Stimulated activated CD8-positive, alpha-beta memory T cell treated with anti-CD3 and anti-CD28 coated beads, Interleukin-12 subunit alpha, Interleukin-12 subunit beta, amount 100 ng/mL, for 1 hour (primary cell): ENCODE measurements at regions not wholly inside any gene's neighbourhood (a gene's known extent, or its start where the extent isn't known, plus 50 kb on each side); places are given as distances from the start of the nearest gene placed in this dataset.

ENCODE experiments used
- DNase-seq: peaks from one replicate; pipeline ENCODE4 v3.0.0-alpha.2; 2020; ENCODE audit warnings: low read depth

DNA sequence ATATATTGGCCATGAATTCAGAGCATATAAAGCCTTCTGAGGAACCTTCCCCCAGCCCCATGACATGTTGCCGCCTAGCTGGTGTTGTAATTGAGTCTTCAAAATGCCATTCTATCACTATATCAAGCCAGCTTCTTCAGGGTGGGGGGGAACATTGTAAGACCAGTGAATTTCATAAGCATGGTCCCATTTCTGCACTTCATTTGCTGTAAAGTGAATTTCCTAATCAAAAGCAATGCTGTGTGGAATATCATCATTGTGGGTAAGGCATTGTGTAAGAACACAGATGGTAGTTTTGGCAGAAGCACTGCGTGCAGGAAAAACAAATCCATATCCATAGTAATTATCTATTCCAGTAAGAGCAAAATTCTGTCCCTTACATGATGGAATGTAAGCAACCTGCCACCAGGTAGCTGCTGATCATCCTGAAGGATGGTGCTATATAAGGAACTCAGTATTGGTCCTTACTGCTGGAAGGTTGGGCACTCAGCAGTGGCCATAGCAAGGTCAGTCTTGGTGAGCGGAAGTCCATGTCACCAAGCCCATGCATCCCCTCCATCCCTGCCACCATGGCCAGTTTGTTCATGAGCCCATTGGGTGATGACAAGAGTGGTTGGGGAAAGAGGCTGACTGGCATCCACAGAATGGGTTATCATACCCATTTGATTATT lies 159.4 kb downstream of the COPS8 start:
- DNase-seq = no peak

- no peak for DNase-seq
Measured at GRCh38 chr2:237250599-237250998, 163.4 kb downstream of the COL6A3 start.

- DNase-seq = no peak
Measured at GRCh38 chr2:237251986-237252385, 162.0 kb downstream of the COL6A3 start.

DNA sequence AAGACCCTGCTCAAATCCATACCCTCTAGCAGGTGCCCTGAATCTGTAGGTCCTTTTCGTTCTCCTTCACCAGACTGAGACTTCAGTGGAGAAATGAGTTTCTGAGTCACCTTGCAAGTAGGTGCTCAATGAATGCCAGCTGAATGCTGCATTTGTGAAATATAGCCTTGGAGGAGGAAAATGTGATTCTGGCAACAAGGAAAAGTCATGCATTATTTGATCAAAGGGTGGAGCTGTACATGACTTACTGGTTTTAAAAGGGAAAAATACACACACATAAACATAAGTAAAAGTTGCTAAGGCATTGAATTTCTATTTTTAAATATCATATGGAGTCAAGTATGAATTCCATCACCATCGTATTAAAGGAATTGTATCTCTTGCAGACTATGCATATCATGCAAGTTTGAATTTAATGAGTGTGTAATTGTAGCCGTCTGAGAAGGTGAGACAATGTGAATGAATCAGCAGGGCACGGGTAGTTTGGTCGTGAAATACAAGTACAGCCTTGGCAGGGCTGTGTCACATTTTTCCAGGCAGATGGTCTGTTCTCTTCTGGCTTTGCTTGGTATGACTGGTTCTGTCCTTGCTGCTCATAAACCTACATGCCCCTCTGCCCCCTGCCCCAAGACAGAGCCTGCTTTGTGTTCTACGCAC lies 160.8 kb downstream of the COL6A3 start:
- no peak for DNase-seq

GRCh38 chr2:237254369-237254861 lies 159.5 kb downstream of the COL6A3 start:
- DNase-seq = no peak

DNA sequence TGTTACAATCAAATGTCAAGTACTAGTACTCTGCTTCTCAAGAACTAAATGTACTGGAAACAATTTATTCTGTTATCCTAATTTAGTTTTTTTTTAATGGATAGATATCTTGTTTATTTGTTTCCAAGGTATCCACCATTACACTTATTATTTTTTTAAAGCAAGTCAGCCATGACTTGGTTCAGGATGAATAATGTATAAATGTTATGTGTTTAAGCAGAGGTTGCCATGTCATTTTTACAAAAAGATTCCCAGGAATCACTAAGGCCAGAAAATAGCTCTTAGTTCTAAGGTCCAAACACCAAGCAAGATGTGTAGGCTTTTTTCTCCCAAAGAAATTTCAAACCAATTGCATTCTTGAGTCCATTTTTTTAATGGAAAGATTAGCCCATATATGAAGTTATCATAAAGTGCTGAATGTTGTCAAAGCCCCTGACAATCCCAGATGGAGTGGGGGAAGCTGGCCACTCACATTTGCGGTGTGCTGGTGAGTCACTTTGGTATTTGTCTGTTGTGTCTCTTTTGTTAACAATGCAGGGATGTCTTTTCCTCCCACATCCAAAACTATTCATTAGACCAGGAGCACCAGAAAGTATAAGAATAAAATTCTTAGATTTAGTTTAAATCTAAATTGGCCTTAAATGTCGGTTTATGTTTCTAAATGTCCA lies 158.9 kb downstream of the COL6A3 start:
- DNase-seq = no peak

- DNase-seq = no peak
Measured at GRCh38 chr2:237256887-237257286, 157.1 kb downstream of the COL6A3 start.

GRCh38 chr2:237257471-237257951 lies 156.5 kb downstream of the COL6A3 start:
- DNase-seq = no peak

DNA sequence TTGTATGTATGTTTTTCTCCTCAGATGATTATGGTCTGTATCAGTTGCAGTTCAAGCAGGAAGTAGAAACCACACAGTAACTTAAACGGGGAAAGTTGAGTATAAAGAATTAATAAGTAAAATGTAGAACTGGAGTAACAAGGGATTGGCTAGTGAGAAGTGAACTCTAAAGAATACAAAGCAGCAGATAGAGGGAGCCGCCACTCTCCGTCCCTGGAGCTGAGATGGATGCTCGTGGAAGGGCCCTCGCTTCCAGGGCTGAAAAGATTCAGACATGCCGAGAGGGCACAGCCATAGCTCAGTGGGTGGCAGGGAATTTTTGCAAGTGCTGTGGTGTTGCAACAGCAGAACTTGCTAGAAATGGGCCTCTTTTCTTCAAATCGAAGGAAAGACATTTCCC lies 155.8 kb downstream of the COL6A3 start:
- no peak for DNase-seq

- DNase-seq = no peak
Measured at GRCh38 chr2:237258615-237259014, 155.3 kb downstream of the COL6A3 start.

- DNase-seq = no peak
Measured at GRCh38 chr2:237259201-237259600, 154.8 kb downstream of the COL6A3 start.

GRCh38 chr2:237260039-237260620 lies 153.8 kb downstream of the COL6A3 start:
- DNase-seq = no peak

DNA sequence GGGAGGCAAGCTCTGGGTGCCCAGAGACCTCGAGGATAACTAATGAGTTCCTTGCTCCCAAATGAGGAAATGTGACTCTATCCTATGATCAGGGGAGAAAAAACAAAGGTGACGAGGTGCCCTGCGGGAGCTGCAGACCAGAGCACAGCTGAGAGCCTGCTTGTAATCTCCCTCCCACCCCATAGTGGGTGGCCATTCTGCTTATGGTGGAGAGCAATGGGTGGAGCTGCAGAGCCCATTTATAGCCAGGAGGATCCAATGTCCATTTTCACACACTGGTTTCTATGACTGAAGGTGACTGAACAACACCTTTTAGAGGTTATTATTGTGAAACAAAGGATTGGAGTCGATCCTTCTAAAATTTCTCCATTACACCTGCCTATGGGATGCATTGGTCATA lies 153.3 kb downstream of the COL6A3 start:
- no peak for DNase-seq

DNA sequence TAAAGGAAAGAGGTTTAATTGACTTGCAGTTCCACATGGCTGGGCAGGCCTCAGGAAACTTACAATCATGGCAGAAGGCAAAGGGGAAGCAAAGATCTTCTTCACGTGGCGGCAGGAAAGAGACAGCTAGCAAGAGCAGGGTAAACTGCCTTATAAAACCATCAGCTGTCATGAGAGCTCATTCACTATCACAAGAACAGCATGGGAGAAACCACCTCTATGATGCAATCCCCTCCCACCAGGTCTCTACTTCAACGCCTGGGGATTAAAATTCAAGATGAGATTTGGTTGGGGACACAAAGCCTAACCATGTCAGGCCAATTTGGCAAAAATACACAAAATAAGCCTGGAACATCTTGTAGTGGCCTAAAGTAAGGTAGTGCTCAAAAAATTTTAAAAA lies 152.6 kb downstream of the COL6A3 start:
- no peak for DNase-seq

DNA sequence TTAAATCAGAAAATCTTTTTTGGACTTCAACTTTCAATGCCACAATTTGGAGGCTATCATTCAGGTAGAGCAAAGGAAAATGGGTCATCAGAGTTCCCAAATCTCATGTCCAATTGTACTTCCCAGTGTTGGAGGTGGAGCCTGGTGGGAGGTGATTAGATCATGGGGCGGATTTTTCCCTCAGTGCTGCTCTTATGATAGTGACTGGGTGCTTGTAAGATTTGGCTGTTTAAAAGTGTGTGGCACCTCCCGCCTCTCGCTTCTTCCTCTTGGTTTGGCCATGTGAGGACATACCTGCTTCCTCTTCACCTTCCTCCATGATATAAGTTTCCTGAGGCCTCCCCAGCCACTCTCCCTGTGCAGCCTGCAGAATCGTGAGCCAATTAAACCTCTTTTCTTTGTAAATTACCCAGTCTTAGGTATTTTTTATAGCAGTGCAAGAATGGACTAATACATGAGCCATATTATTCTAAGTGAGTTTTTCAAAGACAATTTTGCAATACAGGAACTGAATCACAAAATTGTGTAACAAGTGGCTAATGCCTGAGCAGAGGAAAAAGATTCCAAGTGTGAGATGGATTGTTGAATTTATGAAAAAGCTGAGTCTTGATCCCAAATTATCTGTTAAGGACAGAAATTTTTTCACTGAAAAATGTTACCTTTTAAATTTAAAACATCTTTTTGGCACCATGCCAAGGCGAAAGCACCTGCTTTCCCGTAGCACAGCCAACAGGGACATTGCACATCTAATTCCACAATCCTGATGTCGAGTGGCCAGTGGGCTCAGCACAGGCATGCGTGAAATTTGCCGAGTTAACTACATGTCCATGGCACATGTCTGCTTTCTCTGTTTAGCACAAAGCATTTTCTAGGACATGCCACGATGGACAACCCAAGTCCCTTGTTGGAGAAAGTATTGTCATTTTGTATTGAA lies 150.9 kb downstream of the COL6A3 start:
- DNase-seq = no peak

GRCh38 chr2:237264480-237265219 lies 149.3 kb downstream of the COL6A3 start:
- no peak for DNase-seq

DNA sequence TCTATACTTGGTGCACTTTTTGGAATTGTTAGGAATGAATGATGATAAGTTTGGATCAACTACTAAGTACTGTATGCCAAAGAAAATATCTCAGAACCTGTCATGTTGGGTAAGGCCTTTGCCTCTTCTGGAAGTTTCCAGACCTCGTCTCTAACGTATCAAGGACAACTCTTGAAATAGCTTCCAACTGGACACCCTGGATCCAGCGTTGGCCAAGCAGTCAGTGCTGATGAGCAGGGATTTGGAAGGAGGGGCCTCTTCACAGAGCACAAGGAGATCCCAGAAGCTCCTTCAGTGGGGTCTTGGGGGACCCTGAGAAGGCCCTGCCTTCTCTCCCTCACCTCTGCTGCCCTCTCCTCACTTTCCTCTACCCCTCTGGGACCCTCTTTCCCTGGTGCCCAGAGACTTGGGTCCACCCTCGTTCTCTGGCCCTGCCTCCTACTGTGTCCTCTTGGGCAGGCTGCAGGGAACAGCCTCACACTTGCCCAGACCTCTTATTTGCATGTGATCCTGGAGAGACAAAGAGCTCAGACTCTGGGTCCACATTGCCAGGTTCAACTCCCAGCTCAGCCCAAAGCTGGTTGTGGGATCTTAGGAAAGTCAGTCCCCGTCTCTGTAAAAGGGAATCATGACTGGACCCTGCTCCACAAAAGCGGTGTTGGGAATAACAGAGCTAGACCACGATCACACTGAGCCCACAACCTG lies 145.8 kb downstream of the COL6A3 start:
- DNase-seq = no peak

DNA sequence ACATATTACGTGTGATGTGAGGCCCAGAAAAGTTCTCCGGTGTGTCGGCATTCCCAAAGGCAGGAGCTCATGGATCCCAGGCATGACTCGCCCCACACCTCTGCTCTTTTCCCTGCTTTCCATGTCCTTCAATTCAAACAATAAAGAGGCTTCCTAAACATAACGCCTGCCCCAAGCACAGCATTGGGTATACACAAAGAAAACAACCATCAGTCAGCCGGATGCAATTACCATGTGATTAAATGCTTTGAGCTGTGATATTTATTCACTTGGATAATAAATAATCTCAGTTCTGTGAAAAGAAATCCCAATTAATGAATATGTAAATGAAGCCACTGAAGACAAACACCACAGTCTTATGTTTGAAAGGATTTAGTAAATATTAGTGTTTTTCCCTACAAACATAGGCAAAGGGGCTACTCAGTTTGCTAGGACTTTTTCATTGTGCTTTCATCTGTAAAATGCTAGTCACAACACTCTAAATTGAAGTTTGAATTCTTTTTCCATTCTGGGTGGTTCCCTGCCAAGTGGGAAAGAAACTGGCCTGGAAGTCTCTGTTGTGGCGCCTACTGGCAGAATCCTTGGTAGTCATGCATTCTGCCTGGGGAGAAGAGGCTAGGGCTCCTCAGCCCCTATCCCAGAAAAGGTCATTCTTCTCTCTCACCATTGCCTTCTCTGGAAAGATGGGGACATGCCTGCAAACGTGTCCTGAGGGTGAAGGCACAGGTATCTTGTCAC lies 144.7 kb downstream of the COL6A3 start:
- DNase-seq = no peak

DNA sequence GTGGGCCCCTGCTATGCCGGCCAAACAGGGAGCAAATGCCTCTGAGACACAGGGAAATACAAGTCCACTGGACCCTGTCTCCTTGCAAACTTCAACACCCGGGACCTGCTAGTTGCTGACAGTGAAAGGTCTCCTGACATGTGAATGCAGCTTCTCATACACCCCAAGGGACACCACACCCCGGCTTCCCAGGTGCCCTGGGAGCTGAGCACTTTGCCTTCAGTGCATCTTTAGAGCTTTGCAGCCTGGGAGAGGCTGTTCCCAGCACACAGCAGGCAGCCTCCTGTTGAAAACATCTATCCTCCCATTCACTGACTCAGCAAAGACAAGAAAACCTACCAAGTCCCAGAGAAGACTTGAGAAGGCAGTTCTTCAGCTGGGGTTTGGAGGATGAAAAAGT lies 143.4 kb downstream of the COL6A3 start:
- no peak for DNase-seq
